SK-N-SH (cell line): ENCODE measurements at regions not wholly inside any gene's neighbourhood (a gene's known extent, or its start where the extent isn't known, plus 50 kb on each side); places are given as distances from the start of the nearest gene placed in this dataset.

Source experiments
- CTCF ChIA-PET: fragments of 300-600, 350-600 bp; formaldehyde crosslinking; extraction: SDS; loops from one replicate; lab custom pipeline; 2021; lab: Yijun Ruan, JAX
- POLR2A ChIA-PET: fragments of 350-600 bp; sonication (Branson Sonifier 250); formaldehyde crosslinking; extraction: SDS; loops from one replicate; lab custom pipeline; 2020; ENCODE audit warnings: antibody characterized with exemption, inconsistent platforms; lab: Yijun Ruan, JAX
- DNase-seq: peaks from one replicate; pipeline ENCODE4 v3.0.0; 2012
- H2AFZ ChIP-seq: fragments of 200-600 bp; sonication (generic); 2 replicates; pipeline ENCODE4 v1.8.1; 2016; ENCODE audit warnings: antibody characterized with exemption, mild to moderate bottlenecking, low read depth
- H3F3A ChIP-seq: fragments of 200-600 bp; sonication (generic); replicated peaks from 2 replicates; pipeline ENCODE3; 2016; ENCODE audit warnings: antibody characterized with exemption, mild to moderate bottlenecking; ENCODE audit not compliant: insufficient read depth
- H3K27ac ChIP-seq, 2 experiments: fragments of 200-500 bp in 1 of 2; fragments of 200-600 bp in 1 of 2; sonication (Bioruptor generic) in 1 of 2; sonication (generic), shearing (Covaris generic) in 1 of 2; 2 replicates each; pipeline versions ENCODE4 v1.5.1 to v1.6.1; 2014 to 2016; ENCODE audit warnings: low read depth in 2 of 2, inconsistent platforms in 1 of 2, low read length in 1 of 2, mild to moderate bottlenecking in 1 of 2, mixed read lengths in 1 of 2
- H3K27me3 ChIP-seq: fragments of 200-600 bp; sonication (generic), shearing (Covaris generic); 2 replicates; pipeline ENCODE4 v1.6.1; 2016; ENCODE audit warnings: mixed run types; ENCODE audit not compliant: insufficient read depth
- H3K36me3 ChIP-seq, 2 experiments: fragments of 200-500 bp in 1 of 2; fragments of 200-600 bp in 1 of 2; sonication (Bioruptor generic) in 1 of 2; sonication (generic) in 1 of 2; replicated peaks in 1 of 2; 2 replicates each; pipeline versions ENCODE3 to v1.5.1; 2014 to 2016; ENCODE audit warnings: low read length in 1 of 2, mild to moderate bottlenecking in 1 of 2; ENCODE audit not compliant: insufficient read depth in 2 of 2, control insufficient read depth in 1 of 2
- H3K4me1 ChIP-seq, 2 experiments: fragments of 200-500 bp in 1 of 2; fragments of 200-600 bp in 1 of 2; sonication (Bioruptor generic) in 1 of 2; sonication (generic), shearing (Covaris generic) in 1 of 2; 2 replicates each; pipeline versions ENCODE4 v1.5.1 to v1.6.1; 2014 to 2016; ENCODE audit warnings: low read depth in 1 of 2, low read length in 1 of 2, mixed run types in 1 of 2; ENCODE audit not compliant: insufficient read depth in 2 of 2, control insufficient read depth in 1 of 2
- H3K4me2 ChIP-seq: fragments of 200-600 bp; sonication (generic), shearing (Covaris generic); 2 replicates; pipeline ENCODE4 v1.6.1; 2017; ENCODE audit warnings: mixed run types
- H3K4me3 ChIP-seq, 2 experiments: fragments of 200-500 bp in 1 of 2; fragments of 200-600 bp in 1 of 2; sonication (Bioruptor generic) in 1 of 2; sonication (generic), shearing (Covaris generic) in 1 of 2; 2 replicates each; pipeline versions ENCODE4 v1.5.1 to v1.8.1; 2014 to 2016; ENCODE audit warnings: low read depth in 2 of 2, inconsistent platforms in 1 of 2, low read length in 1 of 2, mild to moderate bottlenecking in 1 of 2, mixed read lengths in 1 of 2, moderate library complexity in 1 of 2
- H3K79me2 ChIP-seq: fragments of 200-600 bp; sonication (generic); 2 replicates; pipeline ENCODE4 v1.8.1; 2017; ENCODE audit warnings: mild to moderate bottlenecking; ENCODE audit not compliant: insufficient read depth
- H3K9ac ChIP-seq: fragments of 200-600 bp; sonication (generic); 2 replicates; pipeline ENCODE4 v1.6.1; 2017; ENCODE audit warnings: mixed run types
- H3K9me2 ChIP-seq: fragments of 200-600 bp; sonication (generic); 2 replicates; pipeline ENCODE4 v1.6.1; 2017; ENCODE audit warnings: mixed run types
- H3K9me3 ChIP-seq: fragments of 200-600 bp; sonication (generic); 2 replicates; pipeline ENCODE4 v1.6.1; 2017; ENCODE audit warnings: mixed run types, mild to moderate bottlenecking, moderate library complexity
- H4K20me1 ChIP-seq: fragments of 200-600 bp; sonication (generic); 2 replicates; pipeline ENCODE4 v1.6.1; 2017; ENCODE audit warnings: mild to moderate bottlenecking, mixed run types; ENCODE audit not compliant: insufficient read depth
- ELF1 ChIP-seq: IDR thresholded peaks from 2 replicates; pipeline ENCODE4 v1.4.0; 2012
- EP300 ChIP-seq, 2 experiments: IDR thresholded peaks; 2 replicates each; pipeline versions ENCODE4 v1.4.0 to v1.6.1; 2012; ENCODE audit warnings: borderline replicate concordance in 1 of 2, low read depth in 1 of 2, low read length in 1 of 2
- EZH2phosphoT487 ChIP-seq: fragments of 200-600 bp; sonication (generic); IDR thresholded peaks from 2 replicates; pipeline ENCODE4 v1.6.1; 2017; ENCODE audit warnings: low read depth, mixed run types, mild to moderate bottlenecking, antibody characterized with exemption, moderate library complexity, borderline replicate concordance
- FOSL2 ChIP-seq: IDR thresholded peaks from 2 replicates; pipeline ENCODE4 v1.4.0; 2012; ENCODE audit warnings: low read depth, mild to moderate bottlenecking, moderate library complexity, borderline replicate concordance
- FOXM1 ChIP-seq: IDR thresholded peaks from 2 replicates; pipeline ENCODE4 v1.4.0; 2012; ENCODE audit warnings: low read depth, mild to moderate bottlenecking
- GABPA ChIP-seq: IDR thresholded peaks from 2 replicates; pipeline ENCODE4 v1.4.0; 2012; ENCODE audit warnings: low read depth, mild to moderate bottlenecking
- GATA2 ChIP-seq: sonication (generic); formaldehyde crosslinking; IDR thresholded peaks from 2 replicates; pipeline ENCODE4 v1.5.0; 2020; ENCODE audit warnings: mild to moderate bottlenecking, missing genetic modification reagents
- JUND ChIP-seq: IDR thresholded peaks from 2 replicates; pipeline ENCODE4 v1.4.0; 2012
- MAX ChIP-seq: IDR thresholded peaks from 2 replicates; pipeline ENCODE4 v1.4.0; 2012; ENCODE audit warnings: low read depth
- MEF2A ChIP-seq: IDR thresholded peaks from 2 replicates; pipeline ENCODE4 v1.4.0; 2012; ENCODE audit warnings: low read depth, borderline replicate concordance
- MXI1 ChIP-seq: IDR thresholded peaks from 2 replicates; pipeline ENCODE4 v1.6.1; 2012; ENCODE audit warnings: mild to moderate bottlenecking, low read depth, low read length, improper control_type of control experiment
- NFIC ChIP-seq: IDR thresholded peaks from 2 replicates; pipeline ENCODE4 v1.4.0; 2012; ENCODE audit warnings: borderline replicate concordance
- NRF1 ChIP-seq: IDR thresholded peaks from 2 replicates; pipeline ENCODE4 v1.6.1; 2012; ENCODE audit warnings: low read depth, mild to moderate bottlenecking, low read length
- PBX3 ChIP-seq: IDR thresholded peaks from 2 replicates; pipeline ENCODE4; 2012
- SMC3 ChIP-seq: IDR thresholded peaks from 2 replicates; pipeline ENCODE4 v1.6.1; 2012; ENCODE audit warnings: low read depth, low read length, improper control_type of control experiment
- TAF1 ChIP-seq: IDR thresholded peaks from 2 replicates; pipeline ENCODE4 v1.6.1; 2012; ENCODE audit warnings: low read depth, mild to moderate bottlenecking, low read length, moderate library complexity, borderline replicate concordance
- TEAD4 ChIP-seq: IDR thresholded peaks from 2 replicates; pipeline ENCODE4 v1.4.0; 2012; ENCODE audit warnings: mild to moderate bottlenecking, borderline replicate concordance; ENCODE audit not compliant: insufficient read depth
- YY1 ChIP-seq: IDR thresholded peaks from 2 replicates; pipeline ENCODE4 v1.4.0; 2012; ENCODE audit warnings: low read depth, mild to moderate bottlenecking
- ZBTB33 ChIP-seq: IDR thresholded peaks from 2 replicates; pipeline ENCODE4 v1.4.0; 2012; ENCODE audit warnings: low read depth, borderline replicate concordance
- WGBS: methylation state at CpG from one replicate; pipeline ENCODE4 v1.1.6; 2017; ENCODE audit warnings: low lambda C conversion rate; 5-methylcytosine and 5-hydroxymethylcytosine counted together
- TF ChIP-seq, protein P1 (sequence below): fragments of 150-350 bp; IDR thresholded peaks from 2 replicates; pipeline ENCODE4 v1.6.1; 2017; ENCODE audit warnings: antibody characterized with exemption, low read length, low read depth, borderline replicate concordance

DNA sequence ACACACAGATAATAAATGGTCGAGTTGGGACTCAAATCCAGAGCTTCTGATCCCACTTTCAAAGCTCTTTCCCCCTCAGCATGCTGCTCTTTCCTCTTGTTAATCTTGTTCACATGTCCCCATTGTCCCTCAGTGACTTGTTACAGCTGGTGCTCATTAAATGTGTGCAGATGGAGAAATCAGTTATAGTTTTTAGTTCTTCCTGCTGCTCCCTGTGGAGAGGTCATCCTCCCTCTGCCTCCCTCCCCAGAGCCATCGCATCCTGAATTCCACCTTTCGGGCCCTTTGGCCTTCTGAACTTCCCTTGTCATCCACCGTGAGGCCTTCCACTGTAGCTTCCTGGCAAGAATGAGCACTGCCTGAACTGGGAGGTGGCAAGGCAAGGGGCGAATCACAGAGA is 179.6 kb downstream of the WSCD1 start:
- H4K20me1 ChIP-seq, result 0 out of 2 replicates have a peak, but pooled peaks cover 3% of the 10 kb centered on the region
- H3K9me3 ChIP-seq, result no peaks in the 10 kb centered on the region
- H3K4me2 ChIP-seq, result no peak overlapping the region
- no peak overlapping the region for H3K9ac ChIP-seq
- no peak overlapping the region for H3K27ac ChIP-seq
- H3K4me3 ChIP-seq, result no peak overlapping the region
- H3K36me3 ChIP-seq, result no peaks in the 10 kb centered on the region
- H2AFZ ChIP-seq, result no peak overlapping the region
- peaks cover 21% of the 10 kb centered on the region for H3K27me3 ChIP-seq
- 24% methylated on average over 5 of the region's 5 CpGs for WGBS
- POLR2A ChIA-PET, result no interaction called here
- CTCF ChIA-PET, result interaction anchor here (1.0 kb wide), 1 partner anchor 50 kb away, joined by 3 read pairs; no protein-coding TSS in a partner anchor
- H3K4me1 ChIP-seq, result no peaks in the 10 kb centered on the region
- H3K79me2 ChIP-seq, result no peaks in the 10 kb centered on the region
- no peaks in the 10 kb centered on the region for H3K9me2 ChIP-seq
- TF ChIP-seq YY1, result no peak
- no peak for TF ChIP-seq EP300 (IDR thresholded peaks at IDR 0.05; ENCODE audit: borderline replicate concordance in 1 of 2, low read depth in 1 of 2, low read length in 1 of 2)
- TF ChIP-seq GATA2 (CRISPR knock-in tag), result no peak
- TF ChIP-seq FOSL2, result no peak
- no peak for TF ChIP-seq ELF1
- no peak for TF ChIP-seq MXI1
- no peak for TF ChIP-seq NRF1
- TF ChIP-seq FOXM1, result no peak
- TF ChIP-seq, protein P1, sequence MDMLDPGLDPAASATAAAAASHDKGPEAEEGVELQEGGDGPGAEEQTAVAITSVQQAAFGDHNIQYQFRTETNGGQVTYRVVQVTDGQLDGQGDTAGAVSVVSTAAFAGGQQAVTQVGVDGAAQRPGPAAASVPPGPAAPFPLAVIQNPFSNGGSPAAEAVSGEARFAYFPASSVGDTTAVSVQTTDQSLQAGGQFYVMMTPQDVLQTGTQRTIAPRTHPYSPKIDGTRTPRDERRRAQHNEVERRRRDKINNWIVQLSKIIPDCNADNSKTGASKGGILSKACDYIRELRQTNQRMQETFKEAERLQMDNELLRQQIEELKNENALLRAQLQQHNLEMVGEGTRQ, result no peak
- no peak for TF ChIP-seq GABPA
- TF ChIP-seq MAX, result no peak
- TF ChIP-seq MEF2A, result no peak
- no peak for TF ChIP-seq EZH2phosphoT487
- no peak for TF ChIP-seq PBX3
- TF ChIP-seq ZBTB33, result no peak
- no peak for TF ChIP-seq TEAD4
- no peak for TF ChIP-seq JUND
- no peak for TF ChIP-seq SMC3
- no peak for TF ChIP-seq NFIC
- no peak for TF ChIP-seq TAF1
- no peak for DNase-seq
- no peaks in the 10 kb centered on the region for H3F3A ChIP-seq
